ENCODE measurements at regions not wholly inside any gene's neighbourhood (a gene's known extent, or its start where the extent isn't known, plus 50 kb on each side); places are given as distances from the start of the nearest gene placed in this dataset.

- TF ChIP-seq, protein P1, sequence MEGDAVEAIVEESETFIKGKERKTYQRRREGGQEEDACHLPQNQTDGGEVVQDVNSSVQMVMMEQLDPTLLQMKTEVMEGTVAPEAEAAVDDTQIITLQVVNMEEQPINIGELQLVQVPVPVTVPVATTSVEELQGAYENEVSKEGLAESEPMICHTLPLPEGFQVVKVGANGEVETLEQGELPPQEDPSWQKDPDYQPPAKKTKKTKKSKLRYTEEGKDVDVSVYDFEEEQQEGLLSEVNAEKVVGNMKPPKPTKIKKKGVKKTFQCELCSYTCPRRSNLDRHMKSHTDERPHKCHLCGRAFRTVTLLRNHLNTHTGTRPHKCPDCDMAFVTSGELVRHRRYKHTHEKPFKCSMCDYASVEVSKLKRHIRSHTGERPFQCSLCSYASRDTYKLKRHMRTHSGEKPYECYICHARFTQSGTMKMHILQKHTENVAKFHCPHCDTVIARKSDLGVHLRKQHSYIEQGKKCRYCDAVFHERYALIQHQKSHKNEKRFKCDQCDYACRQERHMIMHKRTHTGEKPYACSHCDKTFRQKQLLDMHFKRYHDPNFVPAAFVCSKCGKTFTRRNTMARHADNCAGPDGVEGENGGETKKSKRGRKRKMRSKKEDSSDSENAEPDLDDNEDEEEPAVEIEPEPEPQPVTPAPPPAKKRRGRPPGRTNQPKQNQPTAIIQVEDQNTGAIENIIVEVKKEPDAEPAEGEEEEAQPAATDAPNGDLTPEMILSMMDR (conservative IDR thresholded peaks at IDR 0.05; ENCODE audit: low read length), result no peak
- no peak for TF ChIP-seq EZH2phosphoT487 (IDR thresholded peaks at IDR 0.05; ENCODE audit: borderline replicate concordance, low read depth, low read length)
These were observed 474.3 kb downstream of the BRINP3 start for GRCh38 chr1:190003376-190003775.

Measured in OCI-LY7 (cell line).